HG03575 (cell line): ENCODE measurements at regions not wholly inside any gene's neighbourhood (a gene's known extent, or its start where the extent isn't known, plus 50 kb on each side); places are given as distances from the start of the nearest gene placed in this dataset.

Source experiments
- ATAC-seq: cut with Tn5 transposase; IDR thresholded peaks from one replicate; pipeline ENCODE4 v1.9.1; 2021; ENCODE audit not compliant: unreplicated experiment, insufficient number of reproducible peaks, low FRiP score; ENCODE audit errors: extremely low read depth

DNA sequence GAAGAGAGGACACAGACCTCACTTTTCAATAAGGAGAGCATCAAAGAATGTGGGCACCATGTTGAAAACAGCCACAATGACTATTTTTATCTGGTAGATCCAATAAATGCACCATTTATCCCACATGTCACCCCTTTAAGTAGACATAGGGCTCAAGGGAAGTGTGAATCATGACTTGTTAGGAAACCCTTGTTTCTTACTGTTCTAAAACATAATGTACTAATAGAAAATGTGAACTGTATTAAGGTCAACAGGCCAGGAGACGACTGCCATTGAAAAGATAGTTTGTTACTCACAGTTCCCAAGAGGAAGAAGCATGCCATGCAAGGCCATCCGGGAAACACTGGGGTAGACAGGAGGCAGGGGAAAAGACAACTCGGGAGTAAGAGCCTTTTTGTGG is 137.7 kb downstream of the EN1 start:
- no peak for ATAC-seq

DNA sequence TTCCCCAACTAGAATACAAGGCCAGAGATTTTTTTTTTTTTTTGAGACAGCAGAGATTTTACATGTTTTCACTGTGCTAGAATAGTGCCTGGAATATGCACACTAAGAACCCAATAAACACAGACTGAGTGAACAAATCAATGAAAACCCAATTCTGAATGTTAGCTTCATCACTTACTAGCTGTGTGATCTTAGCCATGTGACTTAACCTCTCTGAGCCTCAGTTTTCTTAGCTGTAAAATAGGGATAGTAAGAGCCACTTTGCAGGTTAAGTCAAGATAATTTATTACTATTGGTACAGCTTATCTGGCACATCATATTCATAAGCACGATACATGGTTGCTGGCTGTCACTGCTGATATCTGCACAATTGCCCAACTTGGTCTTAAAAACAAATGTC is 140.6 kb downstream of the EN1 start:
- ATAC-seq: no peak

DNA sequence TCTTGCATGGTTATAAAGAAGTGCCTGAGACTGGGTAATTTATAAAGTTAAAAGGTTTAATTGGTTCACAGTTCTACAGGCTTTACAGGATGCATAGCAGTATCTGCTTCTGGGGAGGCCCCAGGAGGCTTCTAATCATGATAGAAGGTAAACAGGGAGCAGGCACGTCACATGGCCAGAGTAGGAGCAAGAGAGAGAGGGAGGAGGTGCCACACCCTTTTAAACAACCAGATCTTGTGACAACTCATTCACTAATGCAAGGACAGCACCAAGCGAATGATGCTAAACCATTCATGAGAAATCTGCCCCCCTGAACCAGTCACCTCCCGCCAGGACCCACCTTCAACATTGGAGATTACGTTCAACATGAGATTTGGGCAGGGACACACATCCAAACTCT is 141.1 kb downstream of the EN1 start:
- ATAC-seq: no peak

DNA sequence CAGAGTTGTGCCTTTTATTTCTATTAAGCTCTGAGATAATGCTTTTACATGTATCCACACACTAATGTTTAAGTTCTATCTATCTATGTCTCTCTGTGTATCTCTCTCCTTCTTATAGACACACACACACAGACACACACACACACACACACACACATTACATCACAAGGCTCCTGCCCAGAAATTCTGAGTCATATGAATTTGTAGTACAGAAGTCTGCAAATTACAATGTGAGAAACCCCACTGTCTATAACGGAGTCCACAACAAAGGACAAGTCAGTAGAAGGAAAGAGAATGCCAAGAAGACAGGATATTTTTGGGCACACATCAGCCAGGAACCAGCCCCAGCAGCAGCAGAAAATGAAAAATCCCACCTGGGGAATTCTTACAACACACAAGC is 142.4 kb downstream of the EN1 start:
- no peak for ATAC-seq

DNA sequence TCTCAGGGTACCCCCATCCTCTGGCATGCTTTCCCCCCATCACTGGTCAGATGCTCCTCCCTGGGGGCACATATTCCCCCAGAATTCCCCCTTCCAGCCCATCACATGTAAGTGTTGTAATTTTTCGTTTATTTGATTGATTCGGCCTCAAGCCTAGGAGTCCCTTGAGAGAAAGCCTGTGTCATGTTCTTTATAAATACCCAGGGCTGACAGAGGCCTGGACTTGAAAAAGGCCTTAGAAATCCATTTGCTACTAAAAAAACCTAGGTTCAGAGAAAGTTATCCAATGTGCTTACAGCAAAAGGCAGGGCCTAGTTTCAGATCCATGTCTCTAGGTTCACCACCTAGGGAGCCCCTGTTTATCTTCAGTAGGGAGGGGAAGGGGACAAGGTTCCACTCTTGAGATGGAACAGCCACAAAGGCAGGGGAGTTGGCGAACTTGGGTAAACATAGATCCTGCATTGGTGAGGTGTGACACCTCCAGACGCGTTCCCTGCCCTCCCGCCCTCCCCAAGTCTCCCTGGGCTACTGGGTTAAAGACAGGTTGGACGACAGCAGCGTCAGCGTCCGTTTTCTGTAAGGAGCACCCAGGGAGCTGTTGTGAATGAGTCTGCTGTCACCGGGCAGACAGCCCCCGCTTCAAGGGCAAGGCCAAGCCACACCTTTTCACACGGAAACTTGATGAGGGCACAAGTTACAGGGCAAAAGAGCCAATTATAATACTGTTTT is 147.8 kb downstream of the EN1 start:
- no peak for ATAC-seq

DNA sequence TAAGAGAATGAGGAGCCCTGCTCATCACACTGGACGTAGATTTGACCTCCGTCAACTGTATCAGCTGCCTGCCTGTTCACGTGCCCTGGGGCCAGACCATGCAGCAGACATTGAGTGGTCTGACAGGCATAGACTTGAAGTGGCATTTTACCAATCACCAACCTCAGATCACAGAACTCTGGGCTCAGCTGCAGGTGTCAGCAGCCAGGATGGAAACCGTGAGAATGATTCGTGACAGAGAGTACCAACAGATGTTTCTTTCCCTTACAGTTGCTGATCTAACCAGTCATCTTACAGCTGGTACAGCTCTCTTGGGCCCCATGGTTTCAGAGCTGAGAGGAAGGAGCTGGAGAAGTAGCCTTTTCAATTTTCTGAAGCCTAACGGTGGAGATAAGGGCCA is 148.9 kb downstream of the EN1 start:
- no peak for ATAC-seq

DNA sequence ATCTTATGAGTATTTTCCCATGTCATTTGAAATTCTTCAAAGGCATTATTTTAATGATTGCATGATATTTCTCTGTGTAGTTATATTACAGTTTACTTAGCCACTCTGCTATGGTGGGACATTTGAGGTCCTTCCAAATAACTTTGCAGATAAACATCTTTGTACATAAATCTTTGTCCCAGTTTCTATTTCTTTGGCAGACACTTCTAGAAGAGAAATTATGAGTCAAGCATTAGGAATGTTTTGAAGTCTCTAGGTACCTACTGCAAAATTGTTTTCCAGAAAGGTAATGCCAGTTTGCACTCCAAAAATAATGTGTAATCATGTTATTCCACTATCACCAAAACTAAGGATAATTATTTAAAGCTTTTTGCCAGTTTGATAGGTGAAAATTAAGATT is 149.7 kb downstream of the EN1 start:
- ATAC-seq: no peak

DNA sequence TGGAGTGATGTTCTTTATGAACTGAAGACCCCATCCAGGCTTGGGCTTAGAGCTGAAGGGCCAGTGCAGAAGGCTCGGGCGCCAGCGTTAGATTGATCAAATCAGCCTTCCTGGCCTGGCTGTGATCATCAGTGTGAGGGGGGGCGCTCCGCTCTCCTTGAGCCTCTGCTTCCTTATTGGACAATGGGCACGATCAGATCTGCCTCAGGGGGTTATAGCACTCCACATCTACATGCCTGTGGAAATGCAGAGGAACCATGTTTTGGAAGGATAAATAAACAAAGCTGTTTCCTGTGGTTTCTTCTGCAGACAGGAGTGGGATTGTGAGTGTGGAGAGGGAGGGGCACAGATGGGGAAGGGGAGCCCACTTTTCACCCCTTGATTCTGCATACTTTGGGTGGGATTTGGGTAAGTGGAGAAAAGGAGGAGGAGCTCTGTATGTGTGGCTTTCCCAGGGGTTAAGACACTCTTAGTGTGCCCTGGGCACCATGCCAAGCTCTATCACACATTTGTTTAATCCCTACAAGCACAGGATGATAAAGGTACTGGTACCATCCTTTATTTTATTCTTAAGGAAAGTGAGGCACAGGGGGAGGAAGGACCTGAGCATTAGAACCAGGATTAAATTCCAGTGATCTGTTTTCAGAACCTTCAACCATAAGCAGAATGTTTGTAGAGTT is 150.5 kb downstream of the EN1 start:
- no peak for ATAC-seq

DNA sequence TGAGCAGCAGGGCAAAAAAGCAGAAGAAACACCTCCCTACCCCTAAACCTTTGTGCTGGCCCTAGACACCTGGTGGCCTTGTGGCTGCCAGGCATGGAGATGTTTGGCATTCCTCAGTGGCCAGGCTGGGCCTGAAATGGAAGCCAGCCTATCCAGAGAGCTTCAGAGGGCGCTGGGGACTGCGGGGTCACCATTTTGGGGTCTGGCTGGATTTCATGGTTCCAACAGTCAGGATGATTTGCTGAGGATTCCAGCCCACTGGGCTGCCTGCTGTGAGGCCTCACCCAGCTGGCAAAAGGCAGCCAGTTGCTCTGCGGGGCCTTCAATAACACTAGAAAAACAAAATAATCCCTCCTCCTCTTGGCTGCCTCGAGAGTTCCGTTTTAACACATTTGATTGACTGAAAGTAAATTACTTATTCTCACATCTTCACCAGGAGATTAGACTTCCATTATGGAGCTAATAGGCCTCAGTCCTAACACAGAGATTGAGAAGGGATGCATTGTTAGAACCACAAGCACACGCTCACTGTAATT is 154.1 kb downstream of the EN1 start:
- ATAC-seq: no peak

DNA sequence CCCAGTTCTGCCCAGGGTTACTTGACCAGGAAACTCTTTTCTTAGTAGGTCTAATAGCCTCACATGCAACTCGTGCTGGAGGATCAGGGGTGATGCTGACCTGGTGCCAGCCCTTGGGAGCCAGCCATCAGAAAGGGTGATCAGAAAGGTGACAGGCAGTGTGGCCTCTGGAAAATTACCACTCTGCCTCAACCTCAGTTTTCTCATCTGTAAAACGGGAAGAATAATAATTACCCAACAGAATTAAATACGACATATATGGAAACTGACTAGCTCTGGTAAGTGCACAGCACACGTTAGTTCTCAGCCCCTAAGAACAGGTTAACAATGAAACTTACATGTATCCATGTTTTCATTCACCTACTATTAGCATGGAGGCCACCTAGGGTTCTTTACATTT is 157.6 kb downstream of the EN1 start:
- ATAC-seq: no peak

DNA sequence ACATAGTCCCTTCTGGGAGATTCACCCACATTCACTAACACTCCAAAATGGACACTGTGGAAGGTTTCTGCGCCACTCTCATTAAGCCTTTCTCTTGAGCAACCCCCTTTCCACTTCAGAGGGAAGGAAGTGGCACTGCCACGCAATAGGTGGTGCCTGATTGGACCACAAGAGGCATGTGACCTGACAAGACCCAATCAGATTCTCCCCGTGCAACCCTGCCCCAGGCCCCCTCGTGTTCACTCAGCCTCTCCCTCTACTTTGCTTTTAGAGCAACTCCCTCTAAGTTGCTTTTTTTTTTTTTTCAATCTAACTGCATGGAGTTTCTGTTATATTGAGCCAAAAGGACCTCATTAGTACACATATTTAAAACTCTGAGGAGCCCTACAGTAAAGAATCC is 158.0 kb downstream of the EN1 start:
- ATAC-seq: no peak

DNA sequence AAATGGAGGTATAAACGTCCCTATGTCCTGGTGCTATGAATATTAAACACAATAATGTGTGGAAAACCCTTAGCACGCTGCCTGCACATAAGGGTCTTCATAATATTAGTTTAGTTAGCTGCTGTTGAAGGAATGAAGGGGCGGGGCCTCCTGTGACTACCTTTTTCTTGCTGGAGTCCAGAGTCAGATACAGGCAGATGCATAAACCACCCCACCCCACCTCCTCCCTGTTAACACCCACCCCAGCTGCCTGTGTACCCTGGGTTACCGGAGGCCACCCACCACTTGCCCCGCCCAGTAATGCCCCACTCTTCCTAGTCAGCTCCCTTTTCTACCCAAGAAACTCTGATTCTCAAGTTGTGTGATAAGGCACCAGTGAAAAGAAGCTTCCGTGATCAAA is 158.4 kb downstream of the EN1 start:
- ATAC-seq: no peak

DNA sequence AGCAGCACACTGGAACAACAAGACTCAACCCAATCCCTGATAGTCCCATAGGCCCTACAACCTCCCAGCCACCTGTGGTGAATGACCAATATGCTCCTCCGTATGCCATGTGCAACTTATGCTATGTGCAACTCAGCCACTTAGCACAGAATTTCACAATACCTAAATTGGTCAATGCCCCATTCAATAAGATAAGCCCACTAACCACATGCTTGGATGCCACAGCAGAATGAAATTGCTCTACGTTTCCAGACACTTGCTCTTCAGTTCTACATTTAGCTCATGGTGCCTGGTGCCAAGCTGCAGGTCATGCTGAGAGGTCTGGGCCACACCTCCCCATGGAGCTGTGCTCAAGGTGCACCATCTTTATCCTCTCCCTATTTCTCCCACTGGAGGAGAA is 159.8 kb downstream of the EN1 start:
- ATAC-seq: no peak

DNA sequence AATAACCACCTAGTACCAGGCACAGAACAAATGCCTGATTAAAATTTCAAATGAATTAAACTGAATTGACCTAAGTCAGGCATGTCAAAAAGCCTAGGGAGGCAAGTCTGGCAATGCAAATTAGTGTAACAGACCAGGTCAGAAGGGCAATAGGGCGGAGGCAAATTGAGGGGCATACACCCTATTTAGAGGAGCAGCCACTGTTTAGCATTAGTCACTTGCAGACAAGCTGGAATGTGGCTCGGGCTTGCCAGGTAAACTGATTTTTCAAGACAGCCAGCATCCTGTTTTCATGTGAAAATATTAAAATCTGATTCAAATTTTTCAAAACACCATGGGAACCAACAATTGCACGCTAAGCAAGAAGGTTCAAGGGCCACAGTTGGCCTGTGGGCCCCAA is 160.3 kb downstream of the EN1 start:
- no peak for ATAC-seq

DNA sequence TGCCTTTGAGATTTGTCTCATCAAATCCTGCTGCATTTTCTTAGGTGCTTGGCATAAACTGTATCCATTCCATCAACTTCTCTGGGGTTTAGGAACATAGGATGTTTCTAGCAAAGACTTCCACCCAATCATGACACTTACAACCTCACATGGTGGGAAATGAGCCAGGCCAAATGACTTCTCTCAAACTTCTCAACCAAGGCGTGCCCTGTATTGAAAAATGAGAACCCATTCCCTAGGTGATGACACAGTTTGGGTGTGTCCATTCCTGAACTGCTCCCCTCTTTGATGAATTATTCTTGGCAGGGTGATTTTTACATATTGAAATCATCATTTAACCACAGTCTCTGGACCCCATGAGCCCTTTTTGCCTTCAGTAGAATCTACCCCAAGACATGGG is 161.1 kb downstream of the EN1 start:
- ATAC-seq: no peak

DNA sequence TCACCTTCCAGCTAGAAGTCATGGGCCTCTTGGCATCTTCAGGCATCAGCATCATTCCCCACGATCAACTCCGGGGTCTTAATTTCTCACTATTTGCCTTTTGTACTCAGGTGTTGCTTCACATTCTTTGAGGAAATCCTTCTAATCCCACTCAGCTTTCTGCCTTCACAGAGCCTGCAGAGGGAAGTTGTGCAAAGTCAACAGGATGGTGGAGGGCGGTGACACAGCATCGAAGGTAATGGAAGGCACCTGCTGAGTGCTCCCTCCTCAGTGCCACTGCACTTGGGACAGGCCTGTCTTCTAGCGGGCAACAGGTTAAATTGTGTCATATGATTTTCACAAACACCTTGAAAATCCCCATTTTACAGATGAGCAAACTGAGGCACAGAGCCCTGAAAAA is 164.0 kb downstream of the EN1 start:
- ATAC-seq: no peak

DNA sequence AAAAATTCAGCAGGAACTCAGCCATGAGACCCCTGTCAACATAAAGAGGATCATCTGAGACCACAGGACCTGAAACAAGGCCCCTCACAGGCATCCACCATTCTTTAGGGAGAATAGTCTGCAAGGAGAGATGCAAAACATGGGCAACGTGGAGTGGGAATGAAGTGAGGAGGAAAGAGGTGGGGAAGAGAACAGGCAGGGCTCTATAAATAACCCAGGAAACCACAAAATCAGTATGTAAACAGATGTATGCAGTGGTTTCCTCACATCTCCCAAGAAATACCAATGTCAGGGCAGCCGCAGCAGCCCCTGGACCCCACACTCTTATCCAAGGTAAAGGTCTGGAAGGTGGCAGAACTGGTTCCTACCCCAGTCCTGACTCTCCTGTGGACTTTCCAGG is 168.5 kb downstream of the EN1 start:
- ATAC-seq: no peak

DNA sequence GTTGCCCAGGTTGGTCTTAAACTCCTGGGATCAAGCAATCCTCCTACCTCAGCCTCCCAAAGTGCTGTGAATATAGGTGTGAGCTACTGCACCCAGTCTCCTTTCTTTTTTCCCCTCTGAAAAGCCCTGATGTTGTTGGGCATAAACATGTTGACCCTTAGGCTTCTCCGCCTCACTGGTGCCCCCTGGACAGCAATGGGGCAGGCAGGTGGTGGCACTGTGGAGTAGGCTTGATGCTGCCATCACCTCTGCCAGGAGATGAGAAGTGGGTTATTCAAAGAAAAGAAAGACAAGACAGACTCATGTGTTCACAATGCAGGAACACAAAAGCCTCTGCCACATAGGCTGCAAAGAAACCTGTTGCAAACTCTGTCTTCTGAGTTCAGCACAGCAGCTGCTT is 169.9 kb downstream of the EN1 start:
- no peak for ATAC-seq

DNA sequence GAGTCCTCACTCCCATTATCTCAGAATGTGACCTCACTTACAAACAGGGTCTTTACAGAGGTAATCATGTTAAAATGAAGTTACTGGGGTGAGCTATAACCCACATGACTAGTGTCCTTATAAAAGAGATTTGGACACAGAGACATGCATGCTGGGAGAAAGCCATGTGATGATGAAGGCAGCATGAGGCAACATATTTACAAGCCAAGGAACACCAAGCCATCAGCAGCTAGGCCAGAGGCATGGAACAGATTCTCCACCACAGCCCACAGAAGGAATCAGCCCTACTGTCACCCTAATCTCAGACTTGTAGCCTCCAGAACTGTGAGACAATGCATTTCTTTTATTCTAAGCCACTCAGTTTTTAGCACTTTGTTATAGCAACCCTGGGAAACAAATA is 171.9 kb downstream of the EN1 start:
- no peak for ATAC-seq

DNA sequence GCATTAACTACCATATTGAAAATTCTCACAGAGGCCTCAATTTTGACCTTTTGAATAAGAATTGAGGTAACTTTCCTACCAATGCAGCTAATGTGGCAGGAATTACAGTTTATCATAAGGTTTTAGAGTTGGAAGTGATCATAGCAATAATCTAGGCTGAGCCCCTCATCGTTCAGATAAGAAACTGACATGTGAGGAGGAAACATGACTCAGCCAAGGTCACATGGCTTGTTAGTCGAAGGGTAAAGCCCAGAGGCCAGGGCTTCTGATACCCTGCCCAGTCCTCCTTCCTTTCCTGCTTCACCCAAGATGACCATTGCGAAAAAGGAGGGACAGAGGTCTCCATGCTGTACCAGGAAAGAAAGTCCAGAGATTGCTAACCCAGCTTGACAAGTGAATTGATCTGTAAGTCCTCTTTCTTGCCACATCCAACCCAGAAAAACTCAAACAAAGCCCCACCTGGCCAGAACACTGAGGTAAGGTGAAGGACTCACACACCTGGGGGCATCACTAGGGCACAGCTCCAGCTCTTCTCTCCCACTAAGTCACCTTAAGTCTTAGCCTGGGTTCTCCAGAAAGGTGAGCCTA is 174.8 kb downstream of the EN1 start:
- ATAC-seq: no peak
